ENCODE measurements at regions not wholly inside any gene's neighbourhood (a gene's known extent, or its start where the extent isn't known, plus 50 kb on each side); places are given as distances from the start of the nearest gene placed in this dataset.

- H3K36me3 Mint-ChIP-seq (ENCODE audit: low read depth), result no peaks in the 10 kb centered on the region
- H3K27ac Mint-ChIP-seq, result no peak overlapping the region
- ATAC-seq (no peak), DNase-seq (no peak)
- H3K4me3 Mint-ChIP-seq, result no peak overlapping the region
- no peaks in the 10 kb centered on the region for H3K27me3 Mint-ChIP-seq
- peaks cover 29% of the 10 kb centered on the region for H3K9me3 Mint-ChIP-seq
- no peaks in the 10 kb centered on the region for H3K4me1 Mint-ChIP-seq
Measured at GRCh38 chr1:80258659-80259058, 1252.1 kb upstream of the ADGRL4 start.

- H3K4me3 Mint-ChIP-seq, result no peak overlapping the region
- ATAC-seq, result no peak
- H3K27me3 Mint-ChIP-seq, result no peaks in the 10 kb centered on the region
- H3K9me3 Mint-ChIP-seq, result peaks cover 17% of the 10 kb centered on the region
- H3K36me3 Mint-ChIP-seq (ENCODE audit: low read depth), result no peaks in the 10 kb centered on the region
- no peak for DNase-seq
- H3K4me1 Mint-ChIP-seq, result no peaks in the 10 kb centered on the region
- no peak overlapping the region for H3K27ac Mint-ChIP-seq
Measured at GRCh38 chr1:80251591-80251990, 1245.1 kb upstream of the ADGRL4 start.

GRCh38 chr1:80251171-80251570 is 1244.6 kb upstream of the ADGRL4 start:
- Mint-ChIP-seq H3K9me3 (peaks cover 17% of the 10 kb centered on the region), H3K4me3 (no peak overlapping the region), H3K27me3 (no peaks in the 10 kb centered on the region), H3K27ac (no peak overlapping the region), H3K4me1 (no peaks in the 10 kb centered on the region), H3K36me3 (ENCODE audit: low read depth) (no peaks in the 10 kb centered on the region)
- DNase-seq (no peak), ATAC-seq (no peak)

- no peak for ATAC-seq
- Mint-ChIP-seq H3K27ac (no peak overlapping the region), H3K4me3 (no peak overlapping the region), H3K4me1 (no peaks in the 10 kb centered on the region), H3K27me3 (no peaks in the 10 kb centered on the region), H3K9me3 (peaks cover 17% of the 10 kb centered on the region), H3K36me3 (ENCODE audit: low read depth) (no peaks in the 10 kb centered on the region)
- no peak for DNase-seq
Measured at GRCh38 chr1:80250573-80251168, 1244.1 kb upstream of the ADGRL4 start.

- no peak for ATAC-seq
- Mint-ChIP-seq H3K27ac (no peak overlapping the region), H3K27me3 (no peaks in the 10 kb centered on the region), H3K9me3 (peaks cover 17% of the 10 kb centered on the region), H3K36me3 (ENCODE audit: low read depth) (no peaks in the 10 kb centered on the region), H3K4me1 (no peaks in the 10 kb centered on the region), H3K4me3 (no peak overlapping the region)
- DNase-seq, result no peak
Measured at GRCh38 chr1:80249699-80250098, 1243.2 kb upstream of the ADGRL4 start.

- Mint-ChIP-seq H3K27ac (no peak overlapping the region), H3K36me3 (ENCODE audit: low read depth) (no peaks in the 10 kb centered on the region), H3K27me3 (no peaks in the 10 kb centered on the region), H3K4me1 (no peaks in the 10 kb centered on the region), H3K9me3 (peaks cover 17% of the 10 kb centered on the region), H3K4me3 (no peak overlapping the region)
- no peak for DNase-seq
- ATAC-seq, result no peak
Measured at GRCh38 chr1:80248886-80249285, 1242.4 kb upstream of the ADGRL4 start.

GRCh38 chr1:80245813-80246212 is 1239.3 kb upstream of the ADGRL4 start:
- Mint-ChIP-seq H3K4me3 (no peak overlapping the region), H3K9me3 (peaks cover 17% of the 10 kb centered on the region), H3K27me3 (no peaks in the 10 kb centered on the region), H3K4me1 (no peaks in the 10 kb centered on the region), H3K36me3 (ENCODE audit: low read depth) (no peaks in the 10 kb centered on the region), H3K27ac (no peak overlapping the region)
- DNase-seq (no peak), ATAC-seq (no peak)

GRCh38 chr1:80244372-80244771 is 1237.8 kb upstream of the ADGRL4 start:
- H3K4me3 Mint-ChIP-seq, result no peak overlapping the region

GRCh38 chr1:80241566-80241965 is 1235.0 kb upstream of the ADGRL4 start:
- Mint-ChIP-seq H3K4me1 (no peaks in the 10 kb centered on the region), H3K4me3 (no peak overlapping the region), H3K27me3 (no peaks in the 10 kb centered on the region), H3K27ac (no peak overlapping the region), H3K36me3 (ENCODE audit: low read depth) (no peaks in the 10 kb centered on the region), H3K9me3 (peaks cover 13% of the 10 kb centered on the region)
- ATAC-seq (no peak), DNase-seq (no peak)

More at GRCh38 chr1:80244372-80244771, 1237.8 kb upstream of the ADGRL4 start:
- Mint-ChIP-seq H3K27me3 (no peaks in the 10 kb centered on the region), H3K4me1 (no peaks in the 10 kb centered on the region), H3K27ac (no peak overlapping the region), H3K36me3 (ENCODE audit: low read depth) (no peaks in the 10 kb centered on the region), H3K9me3 (peaks cover 23% of the 10 kb centered on the region)
- no peak for DNase-seq
- ATAC-seq, result no peak

- Mint-ChIP-seq H3K4me1 (no peaks in the 10 kb centered on the region), H3K36me3 (ENCODE audit: low read depth) (no peaks in the 10 kb centered on the region), H3K27me3 (no peaks in the 10 kb centered on the region), H3K27ac (no peak overlapping the region), H3K4me3 (no peak overlapping the region), H3K9me3 (peaks cover 9% of the 10 kb centered on the region)
- ATAC-seq (no peak), DNase-seq (no peak)
Measured at GRCh38 chr1:80225510-80225909, 1219.0 kb upstream of the ADGRL4 start.

GRCh38 chr1:80221319-80221718 is 1214.8 kb upstream of the ADGRL4 start:
- Mint-ChIP-seq H3K9me3 (peaks cover 9% of the 10 kb centered on the region), H3K4me3 (no peak overlapping the region), H3K27ac (no peak overlapping the region), H3K36me3 (ENCODE audit: low read depth) (no peaks in the 10 kb centered on the region), H3K4me1 (no peaks in the 10 kb centered on the region), H3K27me3 (no peaks in the 10 kb centered on the region)
- ATAC-seq (no peak), DNase-seq (no peak)

- no peaks in the 10 kb centered on the region for H3K36me3 Mint-ChIP-seq (ENCODE audit: low read depth)
- H3K27me3 Mint-ChIP-seq, result no peaks in the 10 kb centered on the region
- no peak overlapping the region for H3K4me3 Mint-ChIP-seq
- H3K9me3 Mint-ChIP-seq, result no peaks in the 10 kb centered on the region
- no peak for ATAC-seq
- no peak for DNase-seq
- H3K4me1 Mint-ChIP-seq, result no peaks in the 10 kb centered on the region
- H3K27ac Mint-ChIP-seq, result no peak overlapping the region
Measured at GRCh38 chr1:80218112-80218511, 1211.6 kb upstream of the ADGRL4 start.

- no peak for DNase-seq
- no peaks in the 10 kb centered on the region for H3K4me1 Mint-ChIP-seq
- no peaks in the 10 kb centered on the region for H3K36me3 Mint-ChIP-seq (ENCODE audit: low read depth)
- ATAC-seq, result no peak
- H3K27ac Mint-ChIP-seq, result no peak overlapping the region
- no peak overlapping the region for H3K4me3 Mint-ChIP-seq
- H3K27me3 Mint-ChIP-seq, result no peaks in the 10 kb centered on the region
- H3K9me3 Mint-ChIP-seq, result no peaks in the 10 kb centered on the region
Measured at GRCh38 chr1:80217377-80217986, 1211.0 kb upstream of the ADGRL4 start.

- Mint-ChIP-seq H3K4me1 (no peaks in the 10 kb centered on the region), H3K27ac (no peak overlapping the region), H3K4me3 (no peak overlapping the region), H3K27me3 (no peaks in the 10 kb centered on the region), H3K36me3 (ENCODE audit: low read depth) (no peaks in the 10 kb centered on the region), H3K9me3 (no peaks in the 10 kb centered on the region)
- DNase-seq (no peak), ATAC-seq (no peak)
Measured at GRCh38 chr1:80214888-80215540, 1208.5 kb upstream of the ADGRL4 start.

- no peak overlapping the region for H3K4me3 Mint-ChIP-seq
- no peaks in the 10 kb centered on the region for H3K36me3 Mint-ChIP-seq (ENCODE audit: low read depth)
- H3K9me3 Mint-ChIP-seq, result no peaks in the 10 kb centered on the region
- no peaks in the 10 kb centered on the region for H3K4me1 Mint-ChIP-seq
- ATAC-seq (no peak), DNase-seq (no peak)
- no peak overlapping the region for H3K27ac Mint-ChIP-seq
- no peaks in the 10 kb centered on the region for H3K27me3 Mint-ChIP-seq
Measured at GRCh38 chr1:80212948-80213347, 1206.4 kb upstream of the ADGRL4 start.
